RWPE1 (cell line): ENCODE measurements at regions not wholly inside any gene's neighbourhood (a gene's known extent, or its start where the extent isn't known, plus 50 kb on each side); places are given as distances from the start of the nearest gene placed in this dataset.

Experiments used
- CTCF ChIA-PET: fragments of 350-600 bp; sonication (Branson Sonifier 250); formaldehyde crosslinking; extraction: SDS; loops from one replicate; lab custom pipeline; 2021; lab: Yijun Ruan, JAX
- POLR2A ChIA-PET: fragments of 400-600 bp; formaldehyde crosslinking; extraction: SDS; loops from one replicate; lab custom pipeline; 2020; ENCODE audit warnings: antibody characterized with exemption; ENCODE audit not compliant: low non-redundant PET; lab: Yijun Ruan, JAX
- DNase-seq: peaks from one replicate; pipeline ENCODE4 v3.0.0; 2012; ENCODE audit warnings: low spot score
- H3K27ac ChIP-seq: fragments of 450-650 bp; 2 replicates; pipeline ENCODE4 v1.5.1; 2017
- TF ChIP-seq, protein P1 (sequence below): fragments of 450-650 bp; conservative IDR thresholded peaks from 2 replicates; pipeline ENCODE4 v1.5.1; 2017; ENCODE audit warnings: low read depth, mild to moderate bottlenecking

DNA sequence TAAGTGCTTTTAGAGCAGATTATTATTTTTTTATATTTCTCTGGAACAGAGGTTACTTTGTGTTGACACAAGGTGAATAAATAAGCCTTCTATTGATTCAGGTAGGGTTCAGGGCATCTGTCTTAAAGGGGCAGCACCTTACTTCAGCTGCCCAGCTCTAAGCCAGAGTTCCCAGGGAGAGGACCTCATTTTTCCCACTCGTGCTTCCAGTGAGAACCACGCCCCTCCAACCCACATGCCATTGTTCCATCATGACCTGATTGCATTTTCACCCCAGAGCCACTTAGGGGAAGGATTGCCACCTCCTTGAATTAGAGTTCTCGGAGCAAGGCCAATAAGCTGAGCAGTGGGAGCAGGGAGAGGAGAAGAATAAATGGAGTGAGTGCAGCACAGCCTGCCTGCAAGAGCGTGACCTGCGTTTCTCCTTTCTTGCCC lies 104.3 kb upstream of the FRY start:
- ChIA-PET CTCF (interaction anchor here (0.7 to 1.1 kb wide), 4 partner anchors 9 to 781 kb away, joined by 3 to 4 read pairs (median 4); no protein-coding TSS in a partner anchor), POLR2A (no interaction called here)
- TF ChIP-seq, protein P1, sequence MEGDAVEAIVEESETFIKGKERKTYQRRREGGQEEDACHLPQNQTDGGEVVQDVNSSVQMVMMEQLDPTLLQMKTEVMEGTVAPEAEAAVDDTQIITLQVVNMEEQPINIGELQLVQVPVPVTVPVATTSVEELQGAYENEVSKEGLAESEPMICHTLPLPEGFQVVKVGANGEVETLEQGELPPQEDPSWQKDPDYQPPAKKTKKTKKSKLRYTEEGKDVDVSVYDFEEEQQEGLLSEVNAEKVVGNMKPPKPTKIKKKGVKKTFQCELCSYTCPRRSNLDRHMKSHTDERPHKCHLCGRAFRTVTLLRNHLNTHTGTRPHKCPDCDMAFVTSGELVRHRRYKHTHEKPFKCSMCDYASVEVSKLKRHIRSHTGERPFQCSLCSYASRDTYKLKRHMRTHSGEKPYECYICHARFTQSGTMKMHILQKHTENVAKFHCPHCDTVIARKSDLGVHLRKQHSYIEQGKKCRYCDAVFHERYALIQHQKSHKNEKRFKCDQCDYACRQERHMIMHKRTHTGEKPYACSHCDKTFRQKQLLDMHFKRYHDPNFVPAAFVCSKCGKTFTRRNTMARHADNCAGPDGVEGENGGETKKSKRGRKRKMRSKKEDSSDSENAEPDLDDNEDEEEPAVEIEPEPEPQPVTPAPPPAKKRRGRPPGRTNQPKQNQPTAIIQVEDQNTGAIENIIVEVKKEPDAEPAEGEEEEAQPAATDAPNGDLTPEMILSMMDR = no peak
- no peak overlapping the region for H3K27ac ChIP-seq
- no peak for DNase-seq

DNA sequence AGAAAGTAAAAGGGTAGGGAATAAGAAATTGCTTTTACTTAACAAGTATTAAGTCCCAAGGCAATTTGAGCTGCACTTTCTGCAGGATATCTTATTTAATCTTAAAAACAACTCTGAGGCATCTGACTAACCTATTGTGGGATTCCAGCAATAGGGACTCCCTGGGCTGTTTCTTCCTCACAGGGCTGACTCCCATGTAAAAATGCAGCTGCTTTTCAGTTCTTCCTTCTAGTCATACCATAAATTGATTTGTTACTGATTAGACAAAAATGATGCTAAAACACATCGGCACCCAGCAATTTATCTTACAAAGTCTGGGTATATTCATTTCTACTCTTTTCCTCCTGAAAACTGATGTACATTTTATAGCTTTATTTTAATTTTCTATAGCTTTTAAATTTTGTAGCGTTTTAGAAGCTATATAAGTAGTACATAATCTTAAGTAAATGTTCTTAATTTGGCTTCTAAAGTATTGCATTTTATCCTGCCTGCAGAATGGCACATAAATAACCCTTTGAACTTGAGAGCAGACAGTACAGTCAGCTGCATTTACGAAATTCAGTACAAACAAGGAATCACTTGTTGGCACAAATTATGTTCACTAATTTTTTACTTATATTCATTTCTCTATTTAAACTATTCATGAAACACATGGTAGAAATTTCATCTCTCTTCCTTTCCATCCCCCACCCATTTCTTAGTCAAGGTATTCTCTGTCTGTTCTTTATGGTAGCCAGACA lies 102.4 kb upstream of the FRY start:
- POLR2A ChIA-PET = no interaction called here
- CTCF ChIA-PET = interaction anchor here (0.6 to 1.7 kb wide), 3 partner anchors 19 to 371 kb away, joined by 3 to 5 read pairs (median 3); no protein-coding TSS in a partner anchor
- DNase-seq = no peak
- no peak overlapping the region for H3K27ac ChIP-seq
- TF ChIP-seq, protein P1 = no peak

DNA sequence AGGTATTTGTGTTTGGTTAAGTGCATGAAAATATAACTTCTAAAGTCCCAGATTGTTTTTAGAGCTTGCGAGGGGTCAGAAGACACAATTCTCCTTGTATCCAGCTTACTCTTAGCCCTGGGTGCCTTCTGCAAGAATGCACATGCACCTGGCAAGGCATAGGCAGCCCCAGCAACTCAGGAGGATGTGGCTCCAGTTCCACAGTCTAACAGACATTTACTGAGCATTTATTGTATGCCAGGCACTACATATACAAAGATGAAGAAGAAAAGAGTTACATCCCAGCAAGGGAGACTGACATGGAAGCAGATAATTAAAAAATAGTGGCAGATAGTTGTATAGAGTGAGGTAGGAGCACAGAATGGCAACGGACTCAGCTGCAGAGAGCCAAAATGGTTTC lies 101.1 kb upstream of the FRY start:
- DNase-seq = no peak
- no peak overlapping the region for H3K27ac ChIP-seq
- POLR2A ChIA-PET = no interaction called here
- CTCF ChIA-PET = interaction anchor here (0.8 kb wide), 1 partner anchor 432 kb away, joined by 3 read pairs; no protein-coding TSS in a partner anchor
- TF ChIP-seq, protein P1 = no peak

DNA sequence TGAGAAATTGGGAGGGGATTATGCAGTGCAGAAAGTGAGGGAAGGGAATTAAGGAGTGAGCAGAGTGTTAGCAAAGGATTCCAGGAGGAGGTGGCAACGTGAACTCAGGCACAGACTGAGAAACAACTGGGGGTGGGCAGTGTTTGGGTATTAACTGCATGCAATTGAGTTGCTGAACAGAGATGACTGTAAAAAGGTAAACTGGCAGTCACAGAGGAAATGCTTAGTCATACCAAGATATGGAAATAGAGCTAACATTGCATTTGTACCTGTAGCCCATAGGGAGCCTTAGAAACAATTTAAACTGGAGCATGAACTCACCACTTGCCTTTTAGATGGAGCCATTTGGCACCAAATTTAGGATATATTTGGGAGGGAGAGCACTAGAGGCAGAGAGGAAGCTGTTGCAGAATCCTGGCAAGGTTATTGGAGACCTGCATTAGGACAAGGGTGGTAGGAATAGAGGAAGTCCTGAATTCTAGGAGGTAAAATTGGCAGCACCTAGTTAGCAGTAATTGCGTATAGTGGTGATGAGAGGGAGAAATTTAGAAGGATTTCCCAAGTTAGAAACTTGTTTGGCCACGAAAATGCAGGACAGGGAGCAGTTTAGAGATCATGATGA lies 100.6 kb upstream of the FRY start:
- no peak overlapping the region for H3K27ac ChIP-seq
- DNase-seq = no peak
- TF ChIP-seq, protein P1 = no peak
- ChIA-PET CTCF (interaction anchor here (0.8 kb wide), 1 partner anchor 432 kb away, joined by 3 read pairs; no protein-coding TSS in a partner anchor), POLR2A (no interaction called here)

DNA sequence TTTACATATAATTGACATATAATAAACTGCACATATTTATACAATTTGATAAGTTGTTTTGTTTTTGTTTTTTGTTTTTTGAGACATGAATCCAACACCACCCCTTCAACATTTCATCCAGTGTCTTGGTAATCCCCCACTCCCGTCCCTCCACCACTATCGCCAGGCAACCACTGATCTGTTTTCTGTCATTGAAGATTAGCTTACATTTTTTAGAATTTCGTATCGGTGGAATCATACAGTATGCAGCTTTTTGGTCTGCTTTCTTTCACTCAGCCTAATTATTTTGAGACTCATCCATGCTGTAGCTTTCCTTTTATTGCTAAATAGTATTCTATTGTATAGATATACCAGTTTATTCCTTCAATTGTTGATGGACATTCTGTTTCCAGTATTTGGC lies 94.1 kb upstream of the FRY start:
- no peak overlapping the region for H3K27ac ChIP-seq
- DNase-seq = no peak
- TF ChIP-seq, protein P1 = no peak
- ChIA-PET CTCF (no interaction called here), POLR2A (no interaction called here)

DNA sequence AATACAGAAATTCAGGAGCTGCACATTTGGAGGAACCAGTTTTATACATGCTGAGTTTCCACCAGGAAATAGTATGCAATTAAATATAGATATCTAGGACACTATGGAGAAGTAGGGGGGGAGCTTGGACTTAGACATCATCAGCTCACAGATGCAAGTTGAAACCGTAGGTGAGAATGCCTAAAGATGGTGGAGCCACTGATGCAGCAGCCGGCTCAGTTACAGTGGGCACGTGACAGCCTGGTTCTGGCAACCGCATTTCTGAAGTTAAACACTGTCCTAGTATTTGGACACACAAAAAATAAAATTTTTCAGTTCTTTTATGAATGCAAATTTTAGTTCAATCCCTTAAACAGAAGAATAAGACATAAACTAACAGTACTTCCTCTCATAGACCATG lies 91.5 kb upstream of the FRY start:
- no peak overlapping the region for H3K27ac ChIP-seq
- ChIA-PET CTCF (no interaction called here), POLR2A (no interaction called here)
- DNase-seq = no peak
- TF ChIP-seq, protein P1 = no peak
